ENCODE measurements at regions not wholly inside any gene's neighbourhood (a gene's known extent, or its start where the extent isn't known, plus 50 kb on each side); places are given as distances from the start of the nearest gene placed in this dataset.

DNA sequence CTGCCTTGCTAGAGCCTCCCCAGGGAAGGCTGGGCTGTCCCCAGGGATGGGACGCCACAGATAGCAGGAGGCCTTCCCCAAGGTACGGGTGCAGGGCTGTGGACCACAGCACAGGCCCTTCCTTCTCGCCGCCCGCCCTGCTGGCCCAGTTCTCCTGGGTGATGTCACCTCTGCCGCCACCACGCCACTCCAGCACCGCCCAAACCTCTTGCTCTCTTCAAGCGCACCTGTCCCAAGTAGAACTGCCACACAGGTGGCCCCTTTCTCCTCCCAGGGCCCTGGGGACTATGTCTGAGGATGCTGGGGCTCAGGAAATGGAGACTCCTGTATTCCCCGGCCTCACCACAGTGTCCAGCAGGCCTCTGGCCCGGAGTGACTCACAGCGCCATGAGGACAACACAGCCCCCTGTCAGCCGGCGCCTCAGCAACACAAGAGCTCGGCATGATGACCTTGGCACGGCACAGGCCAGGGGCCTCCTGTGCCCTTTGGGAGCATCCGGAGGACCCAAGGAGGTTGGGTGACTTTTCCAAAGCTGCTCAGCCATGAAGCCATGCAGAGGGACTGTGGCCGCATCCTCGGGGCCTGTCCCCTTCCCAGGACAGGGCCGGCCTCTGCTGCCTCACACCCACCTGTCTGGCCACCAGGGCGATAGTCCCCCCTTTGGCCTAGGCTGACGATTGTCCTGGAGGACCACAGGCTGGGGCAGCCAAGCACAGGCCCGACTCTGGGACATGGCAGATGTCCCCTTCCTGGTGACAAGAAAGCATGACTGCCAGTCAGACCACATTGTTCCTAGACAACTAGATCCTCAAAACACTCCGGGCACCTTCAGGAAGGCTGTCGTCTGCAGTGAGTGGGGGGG is 1023.5 kb downstream of the BRD1 start:
- no peak for DNase-seq

DNA sequence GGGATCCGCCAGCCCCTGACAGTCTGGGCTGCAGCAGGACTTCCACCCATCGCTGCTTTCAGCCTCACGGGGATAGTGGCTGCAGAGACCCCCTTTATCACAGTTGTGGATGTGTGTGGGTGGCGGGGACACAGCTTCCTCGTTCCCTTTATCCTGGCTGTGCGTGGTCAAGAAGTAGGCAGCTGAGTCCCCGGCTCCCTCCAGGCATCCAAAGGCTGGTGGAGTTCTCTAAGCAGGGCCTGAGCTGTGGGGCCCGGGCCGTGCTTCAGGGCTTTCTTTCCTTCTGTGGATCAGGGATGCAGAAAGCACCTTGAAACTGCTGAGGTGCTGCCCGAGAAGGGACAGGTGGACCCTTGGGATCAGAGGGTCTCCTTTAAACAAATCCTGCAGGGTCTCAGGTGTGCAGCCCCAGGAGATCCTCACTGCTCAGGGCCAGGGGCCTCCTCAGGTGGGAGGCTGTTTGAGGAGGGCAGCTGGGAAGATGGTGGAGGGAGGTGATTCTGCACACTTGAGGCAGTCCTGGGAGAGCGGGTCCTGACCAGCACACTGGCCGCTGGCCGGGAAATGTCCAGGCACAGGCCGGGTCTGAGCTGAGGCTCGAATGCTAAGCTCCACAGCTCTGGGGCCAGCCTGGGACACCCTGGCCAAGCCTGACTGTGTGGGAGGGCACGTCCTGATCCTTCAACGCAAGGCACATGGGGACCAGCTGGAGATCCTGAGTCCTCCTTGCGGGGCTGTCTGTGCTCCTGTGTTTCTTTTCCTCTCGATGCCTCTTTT is 1024.3 kb downstream of the BRD1 start:
- no peak for DNase-seq

DNA sequence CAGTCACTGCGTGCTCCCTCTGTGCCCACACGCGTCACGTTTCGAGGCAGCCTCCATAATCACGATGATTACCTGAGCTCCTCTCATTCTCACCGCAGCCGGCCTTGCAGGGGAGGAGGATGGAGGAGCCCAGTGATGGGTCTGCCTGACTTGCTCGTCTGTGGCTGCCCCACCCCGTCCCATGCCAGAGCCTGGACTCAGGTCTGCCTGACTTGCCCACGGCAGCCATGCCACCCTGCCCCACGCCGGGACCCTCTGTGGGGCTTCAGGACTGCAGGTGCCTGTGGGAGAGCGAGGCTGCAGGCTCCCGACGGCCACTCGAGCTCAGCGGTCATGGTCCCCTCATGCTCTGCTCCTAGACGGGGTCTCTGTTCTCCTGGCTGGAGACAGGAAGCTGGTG is 1025.1 kb downstream of the BRD1 start:
- DNase-seq = no peak

DNA sequence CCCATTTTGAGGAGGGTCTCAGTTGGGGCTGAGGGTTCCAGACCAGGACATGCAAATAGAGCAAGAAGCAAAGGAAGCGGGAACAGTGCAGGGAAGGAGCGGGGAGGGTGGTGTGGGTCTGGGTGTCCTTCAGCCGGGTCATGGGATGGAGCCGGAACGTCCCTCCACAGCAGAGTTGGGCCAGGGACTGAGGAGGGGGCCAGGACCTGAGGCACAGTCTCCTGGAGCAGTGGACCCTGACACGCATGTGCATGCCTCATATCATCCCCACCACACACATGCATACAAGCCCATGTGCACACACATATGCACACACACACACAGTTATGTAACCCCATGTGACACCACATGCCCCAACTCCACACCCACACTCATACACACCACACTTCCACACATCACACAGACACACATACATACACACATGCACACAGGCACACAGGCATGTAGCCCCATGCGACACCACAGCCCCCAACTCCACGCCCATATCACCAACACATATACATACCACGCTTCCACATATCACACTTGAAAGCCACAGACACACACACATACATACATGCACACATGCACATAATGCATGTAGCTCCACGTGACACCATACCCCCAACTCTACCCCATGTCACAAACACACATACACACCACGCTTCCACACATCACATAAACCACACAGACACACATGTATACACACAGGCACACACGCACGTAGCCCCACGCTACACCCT is 1026.6 kb downstream of the BRD1 start:
- DNase-seq = no peak

DNA sequence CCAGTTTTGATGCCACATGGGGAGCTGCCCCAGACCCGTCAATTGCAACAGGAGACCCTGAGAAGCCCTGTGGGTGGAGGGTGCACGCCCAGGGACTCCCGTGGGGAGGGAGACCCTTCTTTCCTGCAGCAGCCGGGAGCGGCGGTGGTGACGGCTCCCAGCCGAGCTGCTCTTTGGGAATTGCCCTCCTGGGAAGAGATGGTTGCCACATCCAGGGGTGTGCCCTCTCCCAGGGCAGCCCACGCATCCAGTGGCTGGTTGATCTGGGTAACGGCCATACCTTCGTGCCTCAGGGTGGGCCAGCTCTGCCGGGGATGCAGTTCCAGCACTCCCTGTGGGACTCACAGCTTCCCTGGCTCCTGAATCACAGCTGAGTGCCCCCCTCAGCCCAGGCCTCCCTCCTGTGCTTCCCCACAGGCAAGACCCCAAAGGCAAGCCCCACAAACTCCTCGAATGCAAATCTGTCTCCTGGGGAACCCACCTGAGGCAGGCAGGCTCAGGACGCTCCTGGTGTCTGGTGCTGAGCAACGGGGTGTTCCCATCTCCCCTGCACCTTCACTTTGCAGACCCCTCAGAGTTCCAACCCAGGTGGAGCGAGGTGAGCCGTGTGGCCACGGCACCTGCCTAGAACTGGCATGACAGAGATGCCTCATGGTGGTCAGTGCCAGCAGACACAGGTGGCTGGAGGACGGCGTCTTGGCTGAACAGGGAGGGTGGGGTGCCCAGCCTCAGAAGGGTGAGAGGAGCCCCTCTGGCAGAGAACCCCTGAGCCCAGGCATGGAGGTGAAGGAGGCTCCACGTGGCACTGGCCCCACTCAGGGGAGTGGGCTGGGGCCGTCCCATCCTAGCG is 1027.4 kb downstream of the BRD1 start:
- DNase-seq = no peak

DNA sequence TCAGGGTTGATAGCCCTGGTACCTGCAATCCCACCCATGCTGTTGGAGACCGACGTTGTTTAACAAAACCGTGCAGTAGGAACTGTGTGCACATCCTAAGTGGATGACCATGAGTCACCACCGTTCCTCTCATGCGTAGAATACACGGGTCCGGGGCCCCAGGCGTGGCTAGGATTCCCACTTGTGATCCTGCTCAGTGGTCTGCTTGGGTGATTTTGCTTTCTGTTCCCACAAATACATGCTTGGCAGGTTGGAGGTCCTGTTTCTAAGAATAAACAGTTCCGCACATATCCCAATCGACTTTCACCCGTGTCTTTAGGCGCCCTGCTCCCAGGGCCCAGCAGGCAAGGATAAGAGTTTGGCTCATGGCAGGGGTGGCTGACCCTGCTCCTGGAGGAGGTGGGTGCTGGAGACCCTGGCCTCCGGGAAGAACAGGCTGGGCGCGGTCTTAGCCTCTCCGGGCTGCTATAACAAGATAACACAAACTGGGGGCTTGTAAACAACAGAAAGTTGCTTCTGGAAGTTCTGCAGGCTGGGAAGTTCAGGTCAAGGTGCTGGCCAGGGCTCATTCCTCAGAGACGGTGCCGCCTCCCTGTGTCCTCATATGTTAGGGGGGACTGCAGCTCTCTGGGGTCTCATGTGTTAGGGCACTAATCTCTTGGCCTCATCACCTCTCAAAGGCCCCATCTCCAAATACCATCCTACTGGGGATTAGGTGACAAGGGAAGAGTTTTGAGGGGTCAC is 1028.3 kb downstream of the BRD1 start:
- no peak for DNase-seq

DNA sequence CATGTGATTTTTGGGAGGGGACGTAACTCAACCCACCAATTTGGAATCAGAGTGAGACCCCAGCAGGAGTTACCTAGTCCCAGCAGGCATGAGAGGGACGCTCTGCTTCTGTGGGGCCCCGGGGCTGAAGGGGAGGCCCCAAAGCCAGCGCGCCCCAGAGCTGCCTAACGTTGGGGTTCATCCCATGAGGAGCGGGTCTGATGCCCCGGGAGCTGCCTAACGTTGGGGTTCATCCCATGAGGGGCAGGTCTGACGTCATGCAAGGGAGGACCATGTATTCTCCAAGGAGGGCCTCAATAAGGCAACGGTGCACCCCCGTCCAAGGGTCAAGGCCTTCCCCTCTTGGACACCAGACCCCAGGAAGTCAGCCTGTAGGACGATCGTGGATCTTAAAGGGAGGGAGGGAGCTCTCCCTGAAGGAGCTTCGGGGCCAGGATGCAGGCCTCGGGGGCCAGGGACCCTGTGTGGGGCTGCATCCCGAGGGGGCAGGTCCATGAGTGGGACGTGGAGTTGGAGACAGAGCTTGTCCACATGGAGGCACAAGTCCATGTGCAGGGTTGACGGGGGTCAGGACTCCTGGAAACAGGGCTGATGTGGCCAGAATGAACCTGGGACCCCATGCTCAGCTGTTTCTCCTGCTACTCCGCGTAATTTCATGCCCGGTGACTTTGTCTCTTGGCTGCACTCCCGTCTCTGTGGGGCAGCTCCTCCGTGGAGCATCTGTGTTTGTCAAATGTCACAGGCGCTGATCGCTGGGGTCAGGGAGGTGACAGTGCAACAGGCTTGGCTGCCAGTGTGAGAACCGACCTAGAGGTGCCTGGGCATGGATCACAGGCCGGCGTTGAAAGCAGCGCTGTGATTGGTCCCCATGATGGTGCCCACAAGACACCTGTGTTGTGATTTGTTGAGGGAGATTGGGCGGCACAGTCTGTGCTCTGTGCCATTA is 1029.1 kb downstream of the BRD1 start:
- no peak for DNase-seq

DNA sequence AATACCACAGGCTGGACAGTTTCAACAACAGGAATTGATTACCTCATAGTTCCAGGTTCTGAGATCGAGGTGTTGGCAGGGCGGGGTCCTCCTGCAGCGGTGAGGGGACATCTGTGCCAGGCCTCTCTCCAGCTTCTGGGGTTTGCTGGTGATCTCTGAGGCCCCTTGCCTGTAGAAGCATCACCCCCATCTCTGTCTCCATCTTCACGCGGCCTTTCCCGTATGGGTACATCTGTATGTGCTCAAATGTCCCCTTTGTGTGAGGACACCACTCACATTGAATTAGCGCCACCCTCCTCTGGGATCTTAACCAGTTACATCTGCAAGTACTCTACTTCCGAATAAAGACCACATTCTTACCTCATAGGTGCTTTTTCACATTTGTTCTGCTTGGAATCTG is 1029.9 kb downstream of the BRD1 start:
- no peak for DNase-seq

DNA sequence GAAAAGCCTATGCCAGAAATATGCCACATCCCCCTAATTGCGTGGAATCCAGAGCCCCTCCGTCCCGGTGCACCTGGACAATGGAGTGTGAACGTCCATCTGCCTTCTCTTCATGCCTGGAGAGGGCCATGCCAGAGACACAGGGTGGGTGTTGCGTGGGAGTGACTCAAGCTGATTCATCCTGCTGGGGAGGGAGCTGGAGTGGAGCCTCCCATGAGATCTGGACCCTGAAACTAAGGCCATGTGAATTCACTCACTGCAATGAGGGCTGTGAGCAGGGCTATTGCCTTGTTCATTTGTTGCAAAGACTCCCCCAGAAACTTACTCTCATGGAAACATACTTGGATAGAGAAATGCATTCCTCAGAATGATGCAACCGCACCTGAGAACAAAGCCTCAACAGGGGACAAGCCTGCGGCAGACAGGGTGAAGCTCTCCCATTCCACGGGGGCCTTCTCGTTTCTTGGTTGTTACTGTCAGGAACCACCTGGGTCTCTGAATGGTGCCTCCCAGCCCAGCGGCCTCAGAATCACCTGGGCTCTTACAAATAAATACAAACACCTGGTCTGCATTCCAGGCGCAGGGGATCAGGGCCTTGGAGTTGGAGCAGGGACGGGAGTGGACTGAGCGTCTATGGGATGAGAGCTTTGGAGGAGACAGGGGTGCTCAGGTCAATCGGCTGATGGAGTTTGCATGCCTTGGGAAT is 1031.2 kb downstream of the BRD1 start:
- DNase-seq = no peak

DNA sequence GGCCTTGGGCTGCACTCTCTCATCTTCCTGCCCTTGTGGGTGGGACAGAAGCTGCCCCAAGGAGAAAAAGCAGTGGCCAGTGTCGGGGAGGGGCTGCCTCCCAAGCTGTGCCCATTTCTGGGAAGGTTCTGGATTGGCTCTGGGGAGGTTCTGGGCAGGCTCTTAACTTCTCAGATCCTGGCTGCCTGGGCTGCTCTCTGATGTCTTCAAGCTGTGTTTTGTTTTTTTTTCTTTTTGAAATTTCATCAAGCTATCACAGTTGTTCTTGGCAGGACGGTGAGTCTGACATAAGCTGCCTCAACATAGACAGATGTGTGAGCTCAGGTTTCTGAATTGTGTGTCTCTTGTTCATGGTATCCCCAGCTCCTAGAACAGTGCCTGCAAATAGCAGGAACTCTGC is 1032.0 kb downstream of the BRD1 start:
- DNase-seq = no peak

DNA sequence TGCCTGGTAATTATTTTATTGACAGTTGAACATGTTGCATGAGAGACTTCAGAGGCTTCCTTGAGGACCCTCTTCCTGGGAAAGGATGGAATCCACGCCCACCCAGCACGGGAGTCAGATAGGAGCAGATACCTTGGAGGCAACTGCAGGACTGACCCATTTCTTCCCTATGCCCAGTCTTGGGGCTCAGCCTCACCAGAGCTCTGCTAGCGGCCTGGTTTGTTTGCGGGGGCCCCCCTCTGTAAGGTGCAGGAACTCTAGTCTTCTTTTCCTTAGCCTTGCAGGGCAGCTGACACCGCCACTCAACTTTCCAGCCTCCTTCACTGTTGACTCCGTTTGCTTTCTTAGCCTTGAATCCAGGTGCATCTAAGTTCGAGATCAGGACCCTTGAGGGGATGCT is 1032.8 kb downstream of the BRD1 start:
- DNase-seq = no peak

DNA sequence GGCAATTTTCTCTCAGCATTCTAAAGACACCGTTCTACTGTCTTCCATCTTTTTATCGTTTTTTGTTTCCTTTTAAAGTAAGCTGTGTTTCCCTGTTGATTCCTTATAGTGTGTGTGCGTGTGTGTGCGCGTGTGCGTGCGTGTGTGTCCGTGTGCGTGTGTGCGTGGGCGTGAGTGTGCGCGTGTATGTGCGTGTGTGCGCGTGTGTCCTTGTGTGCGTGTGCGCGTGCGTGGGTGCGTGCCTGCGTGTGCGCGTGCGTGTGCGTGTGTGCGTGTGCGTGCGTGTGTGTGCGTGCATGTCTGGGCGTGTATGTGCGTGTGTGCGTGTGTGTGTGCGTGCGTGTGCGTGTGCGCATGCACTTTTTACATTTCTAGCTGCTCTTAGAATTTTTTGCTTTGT is 1033.7 kb downstream of the BRD1 start:
- no peak for DNase-seq

DNA sequence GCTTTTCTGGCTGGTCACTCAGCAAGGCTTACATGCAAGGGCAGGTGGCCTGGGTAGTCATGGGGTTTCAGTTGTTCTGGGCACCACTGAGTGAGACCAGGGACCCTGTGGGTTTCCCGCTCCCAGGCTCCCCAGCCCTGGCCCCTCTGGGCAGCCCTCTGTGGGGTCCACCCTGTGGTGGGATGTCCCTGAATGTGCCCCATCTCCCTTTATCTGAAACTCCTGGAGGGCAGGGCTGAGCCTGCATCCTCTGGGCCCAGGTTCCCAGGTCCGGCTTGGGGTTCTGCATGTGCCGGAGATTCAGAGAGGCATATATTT is 1041.0 kb downstream of the BRD1 start:
- DNase-seq = no peak

DNA sequence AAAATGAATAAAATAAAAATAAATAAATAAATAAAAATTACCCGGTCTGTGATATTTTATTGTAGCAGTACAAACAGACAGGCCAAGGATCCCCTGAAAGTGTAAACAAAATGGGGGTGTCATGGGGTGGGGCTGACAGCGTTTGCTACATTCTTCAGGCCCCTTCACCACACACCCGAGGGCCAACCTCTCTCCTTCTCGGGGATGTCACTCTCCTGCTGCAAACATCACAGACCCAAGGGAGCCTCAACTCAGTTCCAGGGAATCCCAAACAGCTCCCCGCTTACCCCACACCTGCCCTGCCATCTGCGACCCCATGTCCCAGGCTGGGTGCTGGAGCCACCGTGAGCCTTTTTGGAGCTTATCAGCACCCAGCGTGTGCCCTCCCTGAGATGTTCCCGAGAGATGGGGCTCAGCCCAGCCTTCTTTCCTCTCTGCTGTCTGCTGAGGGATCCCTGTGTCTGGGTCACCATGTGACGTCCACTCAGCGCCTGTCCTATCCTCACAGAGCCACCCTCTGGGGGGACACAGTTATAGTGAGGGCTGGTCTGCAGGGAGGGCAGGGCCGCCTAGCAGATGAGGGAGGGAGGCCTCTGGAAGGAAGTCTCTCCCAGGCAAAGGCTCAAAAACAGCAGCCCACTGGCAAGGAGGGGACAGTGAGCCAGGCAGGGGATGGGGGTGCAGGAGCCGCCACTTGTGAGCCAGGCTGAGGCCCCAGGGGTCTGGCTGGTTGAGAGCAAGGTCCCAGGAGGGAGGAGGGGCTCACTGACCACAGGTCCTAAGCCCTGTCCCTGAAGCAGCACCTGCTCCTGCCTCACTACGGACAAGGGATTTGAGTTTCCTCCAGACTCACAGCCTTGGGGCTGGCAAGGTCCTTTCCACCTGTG is 1041.6 kb downstream of the BRD1 start:
- no peak for DNase-seq

DNA sequence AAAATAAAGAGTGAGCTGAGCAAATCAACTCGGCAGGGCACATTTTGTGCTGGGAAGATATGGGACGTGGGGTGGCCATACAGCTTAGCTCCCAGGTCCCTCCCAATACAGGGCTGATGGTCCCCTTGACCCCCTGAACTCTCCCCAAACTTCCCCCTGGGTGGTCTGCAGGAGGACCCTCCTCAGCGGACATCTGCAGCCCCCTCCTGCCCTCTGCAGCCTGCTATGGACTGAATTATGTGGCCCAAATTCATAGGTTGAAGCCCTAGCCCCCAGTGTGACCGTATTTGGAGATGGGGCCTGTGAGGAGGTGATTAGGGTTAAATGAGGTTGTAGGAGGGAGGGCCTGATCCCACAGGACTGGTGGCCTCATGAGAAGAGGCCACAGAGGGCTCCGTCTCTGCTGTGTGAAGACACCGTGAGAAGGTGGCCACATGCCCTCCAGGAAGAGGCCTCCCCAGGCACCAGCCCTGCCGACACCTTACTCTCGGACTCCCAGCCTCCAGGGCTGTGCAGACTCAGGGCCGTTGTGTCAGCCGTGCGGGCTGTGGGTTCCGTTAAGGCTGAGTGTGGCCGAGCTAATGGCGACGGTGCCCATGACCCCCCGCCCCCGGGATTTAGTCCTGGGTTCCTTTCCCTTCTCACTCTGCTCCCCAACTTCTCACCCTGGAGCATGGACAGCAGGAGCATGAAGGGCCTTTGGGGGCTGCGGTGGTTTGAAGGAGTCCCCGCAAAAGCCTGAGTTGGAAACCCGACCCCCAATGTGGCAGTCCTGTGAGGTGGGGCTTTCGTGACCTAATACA is 1042.8 kb downstream of the BRD1 start:
- DNase-seq = no peak

DNA sequence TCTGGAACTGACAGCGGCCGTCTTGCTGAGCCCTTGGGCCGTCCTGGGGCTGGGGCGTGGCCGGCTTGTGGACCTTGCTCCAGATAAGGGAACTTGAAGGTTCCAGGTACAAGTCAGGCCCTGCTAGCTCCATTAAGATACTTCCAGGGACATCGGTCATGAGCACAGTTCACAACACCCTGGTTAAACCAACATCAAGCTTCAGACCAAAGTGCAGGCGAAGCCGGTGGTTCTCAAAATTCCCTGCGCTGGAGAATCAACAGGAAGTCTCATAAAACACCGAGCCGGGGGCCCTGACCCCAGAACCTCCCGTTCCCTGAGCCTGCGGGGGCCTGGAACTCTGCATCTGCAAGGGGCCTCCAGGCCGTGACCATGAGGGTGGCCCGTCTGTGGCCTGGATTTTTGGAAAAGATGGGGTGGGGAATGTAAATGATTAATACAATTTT is 1043.8 kb downstream of the BRD1 start:
- DNase-seq = no peak

DNA sequence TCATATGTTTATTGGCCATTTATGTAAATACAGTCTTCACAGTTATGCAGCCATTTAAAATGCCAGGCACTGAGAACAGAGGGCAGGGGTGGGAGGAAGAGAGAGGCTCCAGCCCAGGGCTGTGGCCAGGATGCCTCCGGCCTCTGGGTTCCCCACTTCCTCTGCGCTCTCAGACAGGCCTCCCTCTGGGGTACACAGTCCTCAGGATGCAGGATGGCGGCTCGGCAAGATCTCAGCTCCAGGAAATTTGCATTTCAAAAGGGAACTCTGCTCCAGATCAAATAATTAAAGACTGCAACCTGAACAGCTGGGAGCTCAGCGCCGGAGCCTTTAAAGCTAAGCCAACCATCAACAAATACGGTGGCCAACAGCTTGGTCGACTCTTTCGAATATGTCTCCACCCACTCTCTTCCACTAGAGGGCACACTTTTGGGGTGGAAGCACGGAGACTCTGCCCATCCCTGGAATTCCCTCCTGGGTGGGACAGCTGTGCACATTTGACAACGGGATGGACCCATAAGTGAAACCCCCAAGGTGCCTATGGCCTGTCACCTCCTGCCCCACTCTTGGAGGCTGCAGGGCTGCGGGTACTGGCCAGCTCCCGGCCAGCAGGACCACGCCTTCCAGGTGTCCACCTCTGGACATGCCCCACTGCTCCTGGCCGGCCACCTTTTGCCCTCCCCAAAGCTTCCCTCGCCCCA is 1044.7 kb downstream of the BRD1 start:
- DNase-seq = no peak

DNA sequence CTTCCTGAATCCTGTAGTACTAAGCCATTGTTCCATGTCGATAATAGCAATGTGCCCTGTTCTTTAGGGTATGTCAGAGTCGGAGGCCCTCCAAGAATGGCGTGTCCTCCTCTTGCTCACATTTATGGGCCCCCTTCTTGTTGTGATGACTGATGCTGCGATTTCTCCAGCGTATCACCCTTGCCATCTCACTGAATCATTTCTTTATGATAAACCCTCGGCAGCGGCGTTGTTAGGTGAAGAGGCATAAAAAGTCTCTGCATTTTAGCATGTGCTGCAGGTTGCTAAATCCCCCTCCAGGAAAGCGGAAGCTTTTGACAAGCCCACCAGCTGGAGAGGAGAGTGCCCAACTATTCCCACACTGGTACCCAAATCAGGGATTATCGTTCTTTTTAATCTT is 1045.3 kb downstream of the BRD1 start:
- no peak for DNase-seq
